Testis (tissue), 2 donors: ENCODE measurements at regions not wholly inside any gene's neighbourhood (a gene's known extent, or its start where the extent isn't known, plus 50 kb on each side); places are given as distances from the start of the nearest gene placed in this dataset.

ENCODE experiments used
- CTCF ChIP-seq, 3 experiments: fragments of 450-650 bp in 2 of 3; fragments of 200-600 bp in 1 of 3; sonication (generic) in 1 of 3; IDR thresholded peaks; one replicate each; pipeline ENCODE4 v1.5.1; 2016 to 2019; ENCODE audit warnings: antibody characterized with exemption in 3 of 3, mild to moderate bottlenecking in 2 of 3, moderate library complexity in 1 of 3
- POLR2A ChIP-seq: fragments of 450-650 bp; IDR thresholded peaks from one replicate; pipeline ENCODE4 v1.6.1; 2017; ENCODE audit warnings: antibody characterized with exemption, mild to moderate bottlenecking, moderate library complexity

GRCh38 chr6:148648754-148649453 is 97.9 kb upstream of the UST start:
- TF ChIP-seq POLR2A (no peak), CTCF (IDR thresholded peaks at IDR 0.05) (no peak)
